ENCODE measurements at regions not wholly inside any gene's neighbourhood (a gene's known extent, or its start where the extent isn't known, plus 50 kb on each side); places are given as distances from the start of the nearest gene placed in this dataset.

GRCh38 chr10:131563411-131563810 lies 251.9 kb upstream of the TCERG1L start:
- no peak for DNase-seq (ENCODE audit: low spot score)

DNA sequence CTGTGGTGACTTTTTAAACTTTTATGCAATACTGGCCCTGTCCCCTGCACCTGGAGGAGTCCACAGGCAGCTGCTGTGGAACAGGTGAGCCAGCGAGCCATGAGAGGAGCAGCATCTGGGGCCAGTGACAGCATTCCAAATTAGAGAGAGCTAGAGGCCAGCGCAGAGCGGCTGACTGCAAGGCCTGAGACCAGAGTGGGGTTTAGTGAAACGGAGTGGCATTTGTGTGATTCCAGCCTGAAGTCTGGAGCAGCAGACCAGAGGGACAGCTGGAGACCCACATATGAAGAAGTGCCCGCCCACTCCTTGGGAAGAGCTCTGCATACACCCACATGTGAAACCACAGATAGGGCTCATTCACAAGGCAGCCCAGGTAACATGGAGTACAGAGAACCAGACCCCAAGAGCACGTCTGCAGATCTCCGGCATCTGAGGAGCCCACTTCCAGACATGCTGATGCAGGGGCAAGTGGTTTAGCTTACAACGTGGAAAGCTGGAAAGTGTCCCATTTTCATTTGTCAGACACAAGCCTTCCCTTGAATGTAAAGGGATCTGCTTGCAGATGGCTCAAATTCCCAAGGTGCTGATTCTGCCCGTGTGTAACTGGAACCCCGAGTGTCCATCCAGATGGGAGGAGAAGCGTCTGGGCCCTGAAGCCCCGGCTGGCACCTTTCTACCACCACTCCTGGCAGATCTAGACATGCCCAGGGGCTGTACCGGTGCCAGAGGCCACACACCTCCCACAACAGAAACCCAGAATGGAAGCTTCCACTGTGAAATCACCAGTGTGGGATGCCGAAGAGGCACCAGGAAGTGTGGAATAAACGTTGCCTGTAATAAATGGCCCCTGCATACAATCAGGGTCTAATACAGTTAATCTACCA lies 256.0 kb upstream of the TCERG1L start:
- DNase-seq (ENCODE audit: low spot score) = no peak

- no peak for DNase-seq (ENCODE audit: low spot score)
Observed at GRCh38 chr10:131568866-131569265, 257.3 kb upstream of the TCERG1L start.

DNA sequence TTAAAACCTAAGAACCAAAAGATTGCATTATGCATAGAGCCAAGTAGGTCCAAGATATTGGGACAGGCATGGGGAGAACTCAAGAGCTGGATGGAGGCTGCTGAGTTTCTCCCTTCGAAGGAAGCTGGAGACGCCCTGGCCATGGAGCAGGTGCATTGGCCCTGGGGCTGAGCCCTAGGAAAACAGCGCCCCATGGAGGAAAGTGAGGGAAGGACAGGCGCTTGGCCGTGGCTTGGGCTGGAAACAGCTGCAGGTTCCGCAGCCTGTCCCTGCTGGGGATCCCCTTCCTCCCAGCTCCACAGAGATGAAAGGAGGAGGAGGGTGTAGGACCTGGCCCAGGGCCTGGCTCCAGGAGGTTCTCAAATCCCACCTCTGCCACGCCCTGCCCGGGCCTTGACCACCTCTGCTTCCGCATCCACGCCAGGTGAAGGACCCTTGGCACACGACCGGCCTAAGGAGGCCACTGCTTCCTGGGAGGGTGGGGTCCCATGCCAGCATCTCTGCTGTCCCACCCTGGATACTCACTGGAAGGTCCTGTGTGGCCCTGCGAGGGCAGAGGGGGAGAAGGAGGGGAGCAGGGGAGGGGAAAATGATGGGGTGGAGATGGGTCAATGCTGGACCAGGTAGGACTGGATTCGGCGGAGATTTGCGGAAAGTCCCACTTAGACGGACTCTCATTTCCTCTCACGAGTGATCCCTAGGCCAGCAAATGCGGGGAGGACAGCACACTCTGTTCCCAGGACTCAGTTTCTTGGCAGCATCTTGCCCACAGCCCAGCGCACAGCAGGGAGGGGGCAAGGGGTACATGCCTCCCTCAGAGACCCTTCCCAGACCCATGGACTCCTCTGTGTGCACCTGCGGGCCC lies 258.6 kb upstream of the TCERG1L start:
- DNase-seq (ENCODE audit: low spot score) = no peak

GRCh38 chr10:131570716-131571307 lies 259.3 kb upstream of the TCERG1L start:
- DNase-seq (ENCODE audit: low spot score) = no peak

GRCh38 chr10:131571346-131571745 lies 259.8 kb upstream of the TCERG1L start:
- DNase-seq (ENCODE audit: low spot score) = no peak

- DNase-seq (ENCODE audit: low spot score) = no peak
Observed at GRCh38 chr10:131571865-131572264, 260.3 kb upstream of the TCERG1L start.

DNA sequence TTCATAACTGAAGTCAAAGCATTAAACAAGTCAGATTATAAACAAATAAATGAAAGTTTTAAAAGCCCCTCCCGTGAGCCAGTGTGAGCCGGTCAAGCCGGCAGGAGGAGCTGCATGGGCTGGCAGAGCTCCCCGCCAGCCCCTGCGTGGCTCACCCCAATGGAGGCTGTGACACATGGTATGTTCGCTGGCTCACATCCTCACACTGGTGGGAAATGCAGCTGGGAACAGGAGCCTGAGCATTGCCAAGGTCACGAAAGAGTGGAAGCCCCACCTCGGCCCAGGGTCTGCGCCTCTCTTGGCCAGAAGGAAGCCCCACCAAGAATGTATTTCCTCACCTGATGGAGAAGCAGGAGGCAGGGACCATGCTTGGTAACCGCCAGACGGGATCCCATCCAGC lies 261.7 kb upstream of the TCERG1L start:
- DNase-seq (ENCODE audit: low spot score) = no peak

DNA sequence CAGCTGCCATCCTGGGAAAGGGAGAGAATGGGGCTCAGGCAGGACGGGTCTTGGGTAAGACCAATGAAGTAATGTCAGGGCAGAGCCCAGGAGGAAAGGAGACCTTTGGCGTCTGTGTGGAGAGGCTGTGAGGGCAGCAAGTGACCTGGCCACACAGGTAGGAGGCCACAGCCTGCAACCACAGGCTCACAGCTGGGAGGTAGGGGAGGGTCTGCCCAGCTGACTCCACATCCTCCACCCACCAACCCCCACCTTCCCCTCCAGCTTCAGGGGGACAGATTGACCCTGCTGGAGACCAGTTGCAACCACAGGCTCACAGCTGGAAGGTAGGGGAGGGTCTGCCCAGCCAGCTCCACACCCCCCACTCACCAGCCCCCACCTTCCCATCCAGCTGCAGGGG lies 262.2 kb upstream of the TCERG1L start:
- DNase-seq (ENCODE audit: low spot score) = no peak

DNA sequence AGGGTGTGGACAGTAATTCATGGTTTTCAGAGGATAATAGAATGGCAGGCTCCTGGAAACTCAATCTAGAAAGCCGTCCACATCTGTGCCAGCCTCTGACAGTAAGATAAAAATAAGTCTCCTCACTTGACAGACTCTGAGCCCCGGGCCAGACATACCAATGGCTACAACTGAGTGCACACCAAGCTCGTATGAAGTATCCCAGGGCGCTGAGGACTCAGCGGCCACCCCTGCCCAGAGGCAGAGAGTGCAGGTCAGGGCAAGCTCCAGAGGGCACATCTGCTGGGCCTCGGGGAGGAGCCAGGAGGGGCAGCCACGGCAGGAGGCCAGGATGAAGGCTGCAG lies 262.8 kb upstream of the TCERG1L start:
- DNase-seq (ENCODE audit: low spot score) = no peak

- DNase-seq (ENCODE audit: low spot score) = no peak
Observed at GRCh38 chr10:131574707-131575430, 263.3 kb upstream of the TCERG1L start.

DNA sequence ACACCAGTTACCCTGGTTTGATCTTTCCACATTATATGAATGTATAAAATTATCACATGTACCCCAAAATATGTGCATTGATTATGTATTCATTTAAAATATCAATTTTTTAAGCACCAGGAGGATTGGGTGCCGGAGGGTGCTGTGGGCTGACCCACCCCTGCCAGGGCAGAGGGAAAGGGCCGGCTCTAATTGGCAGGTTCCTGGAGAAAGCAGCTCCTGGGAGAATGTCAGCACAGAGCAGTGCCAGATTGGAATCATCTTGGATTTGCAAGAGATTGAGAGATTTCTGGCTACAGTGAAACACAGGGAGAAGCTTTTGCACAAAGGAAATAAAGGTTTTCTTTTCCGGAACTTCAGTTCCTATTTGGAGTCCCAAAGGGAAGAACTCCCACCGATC lies 264.4 kb upstream of the TCERG1L start:
- DNase-seq (ENCODE audit: low spot score) = no peak

DNA sequence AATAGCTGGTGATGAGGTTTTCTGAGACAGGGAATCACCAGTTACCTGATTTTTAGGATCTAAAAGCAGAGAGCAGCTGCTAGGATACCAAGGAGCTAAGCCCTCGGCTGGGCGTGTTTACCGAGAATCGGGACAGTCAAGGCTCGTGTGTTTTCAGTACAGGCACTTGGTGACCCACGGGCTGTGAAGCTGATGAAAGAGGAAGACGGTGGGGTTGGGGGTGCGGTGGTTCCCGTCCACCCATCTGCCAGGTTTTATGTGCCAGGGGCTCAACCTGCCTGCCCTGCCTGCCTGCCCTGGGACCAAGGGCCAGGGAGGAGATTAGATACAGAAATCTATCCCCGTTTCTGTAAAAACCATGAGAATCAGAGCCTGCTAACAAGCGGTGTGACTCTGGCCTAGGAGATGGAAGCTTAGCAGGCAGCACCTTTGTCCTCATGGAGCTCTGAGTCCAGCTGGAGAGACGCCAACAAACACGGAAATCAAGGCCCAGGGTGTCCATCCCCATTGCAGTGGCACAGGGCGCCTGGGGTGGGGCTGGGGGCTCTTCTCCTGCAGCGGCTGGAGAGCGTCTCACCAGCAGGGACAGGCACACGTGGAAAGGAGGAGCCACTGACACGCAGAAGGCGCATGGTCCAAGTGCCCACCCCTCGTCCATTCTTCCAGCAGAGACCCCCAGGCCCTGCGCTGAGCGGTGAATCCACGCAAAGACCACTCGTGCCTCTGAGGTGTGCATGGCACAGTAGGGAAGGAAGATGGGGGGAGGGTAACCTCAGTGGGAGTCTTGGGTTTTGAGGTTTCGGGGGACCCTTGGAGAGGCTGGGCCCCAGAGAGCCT lies 265.0 kb upstream of the TCERG1L start:
- DNase-seq (ENCODE audit: low spot score) = no peak

GRCh38 chr10:131577178-131577555 lies 265.6 kb upstream of the TCERG1L start:
- no peak for DNase-seq (ENCODE audit: low spot score)

DNA sequence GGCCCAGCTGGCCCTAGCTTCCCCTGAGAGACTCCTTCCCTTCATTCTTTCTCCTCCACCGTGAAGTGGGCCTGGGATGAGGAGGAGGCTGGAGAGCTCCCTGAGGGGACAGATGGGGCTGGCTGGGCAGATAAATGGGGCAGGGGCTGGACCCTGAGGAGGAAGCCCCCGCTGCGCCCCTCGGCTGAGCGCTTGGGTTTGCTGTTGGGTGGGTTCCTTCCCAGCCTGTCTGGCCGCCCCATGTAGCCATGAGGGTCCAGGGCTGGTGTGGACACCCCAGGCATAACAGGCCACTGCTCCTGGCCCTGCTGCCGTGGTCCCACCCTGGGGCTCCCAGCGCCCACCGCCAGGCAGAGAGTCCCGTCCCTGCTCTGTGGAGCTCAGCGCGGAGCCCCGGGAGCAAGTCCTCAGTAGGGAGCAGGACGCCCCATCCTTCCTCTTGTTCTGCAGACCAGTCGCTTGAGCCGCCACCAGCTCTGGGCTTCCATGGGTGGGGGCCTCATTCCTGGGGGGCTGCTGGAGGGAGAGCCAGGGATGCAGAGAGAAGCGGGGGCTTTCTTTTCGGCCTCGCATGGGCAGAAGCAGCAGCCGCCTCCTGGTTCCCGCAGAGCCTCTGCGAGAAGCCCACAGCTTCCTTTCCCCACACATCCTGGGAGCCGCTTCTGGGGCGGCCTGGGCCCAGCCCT lies 266.4 kb upstream of the TCERG1L start:
- no peak for DNase-seq (ENCODE audit: low spot score)

GRCh38 chr10:131578472-131578970 lies 267.0 kb upstream of the TCERG1L start:
- no peak for DNase-seq (ENCODE audit: low spot score)

GRCh38 chr10:131579251-131580071 lies 267.9 kb upstream of the TCERG1L start:
- no peak for DNase-seq (ENCODE audit: low spot score)

DNA sequence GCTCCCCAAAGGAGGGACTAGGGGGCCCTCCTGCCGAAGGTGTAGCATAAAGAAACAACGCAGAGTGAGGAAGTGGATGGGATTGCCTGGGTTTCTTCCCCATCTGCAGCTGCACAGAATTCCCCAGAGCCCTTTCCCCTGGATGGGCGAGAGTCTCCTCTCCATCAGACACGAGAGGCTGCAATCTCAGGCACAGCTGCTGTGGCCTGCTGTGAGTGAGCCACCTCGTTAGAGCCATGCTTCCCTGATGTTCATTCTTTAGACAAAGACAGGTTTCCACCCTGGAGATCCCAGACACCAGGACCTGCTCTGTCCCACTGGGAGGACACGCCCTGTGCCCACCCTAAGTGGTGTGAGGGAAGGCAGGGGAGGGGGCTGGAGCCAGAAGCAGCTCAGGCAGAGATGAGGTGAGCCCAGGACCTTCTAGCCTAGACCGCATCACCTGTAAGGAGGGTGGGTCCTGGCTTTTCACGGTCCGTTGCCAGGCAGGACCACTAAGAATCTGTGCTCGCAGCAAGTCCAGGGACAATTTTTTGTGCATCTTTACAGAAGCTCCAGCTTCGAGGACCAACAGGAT lies 268.6 kb upstream of the TCERG1L start:
- DNase-seq (ENCODE audit: low spot score) = no peak

DNA sequence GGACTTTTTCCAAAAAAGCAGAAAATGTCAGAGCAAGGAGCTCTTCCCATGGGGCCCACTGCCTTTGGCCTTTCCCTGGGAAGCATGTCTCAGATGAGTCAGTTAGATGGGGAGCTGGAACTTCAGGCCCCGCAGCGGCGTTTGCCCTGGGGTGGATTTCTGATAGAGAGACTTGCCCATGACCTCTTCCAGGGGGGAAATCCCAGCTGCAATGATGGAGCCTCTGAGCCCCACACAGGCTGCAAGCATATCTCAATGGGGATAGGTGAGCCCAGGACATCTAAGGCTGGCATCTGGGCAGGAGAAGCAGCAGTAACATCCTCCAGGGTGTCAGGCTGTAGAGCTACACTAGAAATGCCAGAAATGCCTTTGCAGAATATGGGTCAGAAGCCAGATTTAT lies 269.2 kb upstream of the TCERG1L start:
- DNase-seq (ENCODE audit: low spot score) = no peak
